ENCODE measurements at regions not wholly inside any gene's neighbourhood (a gene's known extent, or its start where the extent isn't known, plus 50 kb on each side); places are given as distances from the start of the nearest gene placed in this dataset.

DNA sequence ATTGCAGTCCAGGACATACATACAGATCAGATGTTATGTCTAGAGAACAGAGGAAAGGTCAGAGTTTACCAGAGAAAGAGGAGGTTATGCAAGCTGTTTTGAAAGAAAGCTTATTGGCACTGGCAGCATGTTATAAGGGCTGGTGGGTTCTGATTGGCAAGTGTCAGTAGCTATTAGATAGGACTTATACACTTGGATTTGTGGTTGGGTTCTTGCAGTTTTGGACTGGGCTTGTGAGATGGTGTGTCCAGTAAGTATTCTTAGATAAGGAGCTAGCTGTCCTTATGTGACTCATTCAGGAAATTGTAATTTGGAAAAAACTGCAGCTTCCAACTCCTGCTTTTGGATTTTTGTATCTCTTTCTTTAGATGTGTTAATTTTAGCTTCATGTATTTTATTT, 130.7 kb upstream of the NAMPT start:
- no peak for DNase-seq

DNA sequence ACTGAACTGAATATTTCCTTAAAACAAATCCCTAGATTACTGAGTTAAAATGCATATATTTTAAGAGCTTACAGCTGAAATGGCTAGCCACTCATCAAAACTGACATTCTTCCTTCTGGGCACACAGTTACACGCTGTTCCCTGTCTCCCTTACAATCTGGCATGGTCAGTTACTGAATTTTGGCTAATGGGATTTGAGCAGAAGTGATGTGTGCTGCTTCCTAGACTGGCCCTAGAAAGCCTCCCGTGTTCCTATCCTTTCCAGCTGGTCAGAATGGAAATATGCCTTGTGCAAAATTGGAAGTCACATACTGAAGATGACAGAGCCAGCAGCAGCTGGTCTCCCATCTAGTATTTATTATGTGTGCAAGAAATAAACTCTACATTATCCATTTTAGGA, 128.7 kb upstream of the NAMPT start:
- DNase-seq, result no peak

GRCh38 chr7:106405697-106406141, 120.9 kb upstream of the NAMPT start:
- DNase-seq, result no peak

DNA sequence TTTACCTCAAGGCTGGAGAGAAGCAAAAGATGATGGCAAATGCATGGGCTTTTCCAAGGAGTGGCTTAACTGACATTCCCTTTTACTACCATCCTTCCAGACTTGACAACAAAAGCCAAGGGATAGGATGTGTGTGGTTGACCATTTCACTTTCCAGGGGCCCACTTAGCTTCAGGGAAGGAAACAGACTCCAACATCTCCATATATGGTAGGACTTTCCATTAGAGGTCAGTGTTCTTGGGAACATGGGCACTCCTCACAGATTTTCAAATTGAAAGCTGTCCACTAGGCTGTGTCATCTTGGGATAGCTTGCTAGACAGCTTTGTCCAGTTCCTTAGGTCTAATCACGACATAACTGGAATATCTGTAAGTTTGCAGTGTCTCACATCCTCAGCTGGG, 118.1 kb upstream of the NAMPT start:
- DNase-seq, result no peak

- no peak for DNase-seq
Measured at GRCh38 chr7:106400923-106401322, 116.1 kb upstream of the NAMPT start.

DNA sequence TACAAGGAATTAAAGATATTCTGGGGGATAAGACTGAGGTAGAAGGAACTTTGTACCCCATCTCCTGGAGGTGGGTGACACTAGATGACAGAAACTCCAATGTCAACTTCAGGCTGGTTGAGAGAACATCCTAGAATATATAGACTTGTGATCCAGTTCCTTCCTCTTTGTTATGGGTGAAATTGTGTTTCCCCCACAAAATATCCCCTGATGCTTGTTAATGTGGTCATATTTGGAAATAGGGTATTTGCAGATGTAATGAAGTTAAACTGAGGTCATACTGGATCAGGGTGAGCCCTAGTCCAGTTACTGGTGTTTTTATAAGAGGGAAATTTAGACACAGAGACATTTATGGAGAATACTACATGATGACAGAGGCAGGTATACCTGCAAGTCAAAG, 114.0 kb upstream of the NAMPT start:
- no peak for DNase-seq

GRCh38 chr7:106397994-106398393, 113.2 kb upstream of the NAMPT start:
- DNase-seq, result no peak

- DNase-seq, result no peak
Measured at GRCh38 chr7:106394526-106394925, 109.7 kb upstream of the NAMPT start.

GRCh38 chr7:106393564-106394251, 108.9 kb upstream of the NAMPT start:
- no peak for DNase-seq

DNA sequence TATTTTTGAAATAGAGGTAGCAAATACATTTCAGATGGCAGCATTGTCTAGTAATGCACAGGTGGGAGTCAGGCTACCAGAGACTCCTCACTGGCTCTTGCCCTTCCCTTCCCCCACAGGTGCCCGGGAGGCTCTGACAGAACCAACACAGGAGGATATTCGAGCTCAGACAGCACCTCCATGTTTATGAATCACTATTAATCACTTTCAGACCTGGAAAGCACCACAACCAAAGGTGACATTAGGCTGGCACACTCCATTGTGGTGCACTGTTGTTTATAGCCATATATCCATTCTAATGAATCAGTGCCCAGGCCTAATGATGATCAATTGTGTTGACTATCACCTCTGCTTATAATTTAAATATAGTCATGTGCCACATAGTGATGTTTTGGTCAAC, 107.8 kb upstream of the NAMPT start:
- no peak for DNase-seq

GRCh38 chr7:106392144-106392543, 107.4 kb upstream of the NAMPT start:
- DNase-seq, result no peak

DNA sequence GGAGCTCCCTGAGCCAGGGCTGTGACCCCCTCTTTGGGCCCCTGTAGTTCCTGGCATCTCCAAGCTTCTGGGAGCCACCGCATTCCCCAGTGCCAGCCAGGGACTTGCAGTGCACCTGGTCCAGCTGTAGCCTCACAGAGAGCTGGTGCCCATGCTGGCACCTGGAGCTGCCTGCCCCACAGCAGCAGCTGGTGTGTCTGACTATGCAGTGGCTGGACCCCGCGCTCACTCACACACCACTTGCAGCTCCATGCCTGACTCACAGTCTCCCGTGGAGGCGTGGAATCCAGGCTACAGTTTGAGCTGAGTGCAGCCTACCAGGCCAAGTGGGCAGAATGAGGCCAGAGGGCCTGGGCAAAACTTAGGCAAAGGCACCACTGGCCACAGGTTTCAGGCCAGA, 102.2 kb upstream of the NAMPT start:
- no peak for DNase-seq

DNA sequence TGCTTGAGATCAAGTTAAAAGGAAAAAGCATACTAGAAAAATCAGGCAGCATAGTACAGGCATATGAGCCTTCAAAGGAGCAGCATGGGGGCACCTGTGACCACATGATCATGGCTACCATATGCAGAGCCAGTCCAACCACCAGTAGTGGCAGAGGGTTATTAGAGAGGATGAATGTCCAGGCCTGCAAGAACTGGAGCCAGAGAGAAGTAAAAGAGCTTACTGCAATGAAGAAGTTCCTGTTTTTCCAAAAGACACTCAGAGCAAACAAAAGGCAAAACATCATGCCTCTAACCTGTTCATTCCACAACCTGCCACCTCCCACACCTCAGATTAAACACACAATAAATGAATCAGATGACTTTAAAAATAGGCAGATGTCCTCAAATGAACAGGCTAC, 99.6 kb upstream of the NAMPT start:
- DNase-seq, result no peak

- no peak for DNase-seq
Measured at GRCh38 chr7:106382929-106383328, 98.1 kb upstream of the NAMPT start.

- no peak for DNase-seq
Measured at GRCh38 chr7:106382129-106382528, 97.3 kb upstream of the NAMPT start.

- DNase-seq, result no peak
Measured at GRCh38 chr7:106381252-106381651, 96.5 kb upstream of the NAMPT start.

GRCh38 chr7:106377847-106378361, 93.1 kb upstream of the NAMPT start:
- DNase-seq, result no peak

- no peak for DNase-seq
Measured at GRCh38 chr7:106376026-106376799, 91.4 kb upstream of the NAMPT start.

GRCh38 chr7:106375499-106375898, 90.7 kb upstream of the NAMPT start:
- DNase-seq, result no peak

DNA sequence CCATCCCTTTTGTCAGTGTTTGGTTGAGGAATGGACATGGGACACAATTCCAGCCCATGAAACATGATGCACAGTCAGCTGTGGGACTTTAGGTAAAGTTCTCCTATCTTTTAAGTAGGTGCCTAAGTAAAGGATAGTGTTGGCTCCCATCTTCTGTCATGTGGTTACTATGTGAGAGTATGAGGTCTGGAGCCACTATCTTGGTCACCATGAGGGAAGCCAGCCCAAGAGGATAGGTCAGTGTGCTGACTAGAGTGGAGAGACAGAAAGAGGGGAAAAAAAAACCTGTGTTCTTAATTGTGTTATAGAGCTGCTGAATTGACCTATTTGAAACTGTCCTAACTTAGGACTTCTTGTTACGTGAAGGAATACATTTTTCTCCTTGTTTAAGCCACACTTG, 89.7 kb upstream of the NAMPT start:
- DNase-seq, result no peak

DNA sequence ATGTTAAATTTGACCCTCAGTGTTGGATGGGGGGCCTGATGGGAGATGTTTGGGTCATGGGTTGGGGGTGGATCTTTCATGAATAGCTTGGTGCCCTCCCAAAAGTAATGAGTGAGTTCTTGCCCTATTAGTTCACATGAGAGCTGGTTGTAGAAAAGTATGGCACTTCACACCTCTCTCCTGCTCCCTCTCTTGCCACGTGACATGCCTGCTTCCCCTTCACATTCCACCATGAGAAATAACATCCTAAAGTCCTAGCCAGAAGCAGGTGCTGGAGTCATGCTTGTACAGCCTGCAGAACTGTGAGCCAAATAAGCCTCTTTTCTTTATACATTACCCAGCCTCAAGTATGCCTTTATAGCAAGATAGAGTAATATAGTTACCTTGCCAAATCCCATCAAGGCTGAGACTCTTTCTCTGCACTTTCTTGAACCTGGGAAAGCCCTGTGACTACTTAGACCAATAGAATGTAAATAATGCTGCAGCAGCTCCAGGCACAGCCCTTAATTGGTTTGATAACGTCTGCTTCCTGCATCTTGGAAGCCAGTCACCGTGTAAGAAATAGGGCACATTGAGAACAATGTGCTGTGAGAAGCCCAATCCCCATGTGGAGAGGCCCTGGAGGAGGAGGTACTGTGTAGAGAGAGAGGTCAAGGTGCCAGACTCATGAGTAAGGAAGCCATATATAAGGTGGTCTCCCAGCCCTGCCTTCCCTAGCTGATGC, 88.0 kb upstream of the NAMPT start:
- DNase-seq, result no peak

GRCh38 chr7:106372126-106372525, 87.3 kb upstream of the NAMPT start:
- no peak for DNase-seq

- no peak for DNase-seq
Measured at GRCh38 chr7:106371629-106372028, 86.8 kb upstream of the NAMPT start.

- no peak for DNase-seq
Measured at GRCh38 chr7:106370542-106370941, 85.8 kb upstream of the NAMPT start.

Measured in KG1 (cell line).